ENCODE measurements at regions not wholly inside any gene's neighbourhood (a gene's known extent, or its start where the extent isn't known, plus 50 kb on each side); places are given as distances from the start of the nearest gene placed in this dataset.
"Not testable (repeated sequence)": the region's sequence is repeated elsewhere in the genome, so short reads cannot be mapped to it uniquely, and the experiment has no call there.

DNA sequence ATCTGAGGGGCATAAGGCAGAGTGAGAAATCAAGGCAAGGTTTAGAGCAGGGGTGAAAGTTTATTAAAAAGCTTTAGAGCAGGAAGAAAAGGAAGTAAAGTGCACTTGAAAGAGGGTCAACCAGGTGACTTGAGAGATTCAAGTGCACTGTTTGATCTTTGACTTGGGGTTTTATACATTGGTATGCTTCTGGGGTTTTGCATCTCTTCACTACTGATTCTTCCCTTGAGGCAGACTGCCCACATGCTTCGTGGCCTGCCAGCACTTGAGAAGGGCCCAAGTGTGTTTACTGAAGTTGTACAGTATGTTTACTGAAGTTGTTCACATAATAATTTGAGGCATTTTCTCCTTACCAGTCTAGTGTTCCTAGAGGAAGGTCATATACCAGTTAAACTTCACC is 367.0 kb upstream of the UBE2E2 start:
- no peaks in the 10 kb centered on the region for H3K36me3 ChIP-seq (ENCODE audit: control insufficient read depth, insufficient read depth, low read length)
- TF ChIP-seq, protein P1, sequence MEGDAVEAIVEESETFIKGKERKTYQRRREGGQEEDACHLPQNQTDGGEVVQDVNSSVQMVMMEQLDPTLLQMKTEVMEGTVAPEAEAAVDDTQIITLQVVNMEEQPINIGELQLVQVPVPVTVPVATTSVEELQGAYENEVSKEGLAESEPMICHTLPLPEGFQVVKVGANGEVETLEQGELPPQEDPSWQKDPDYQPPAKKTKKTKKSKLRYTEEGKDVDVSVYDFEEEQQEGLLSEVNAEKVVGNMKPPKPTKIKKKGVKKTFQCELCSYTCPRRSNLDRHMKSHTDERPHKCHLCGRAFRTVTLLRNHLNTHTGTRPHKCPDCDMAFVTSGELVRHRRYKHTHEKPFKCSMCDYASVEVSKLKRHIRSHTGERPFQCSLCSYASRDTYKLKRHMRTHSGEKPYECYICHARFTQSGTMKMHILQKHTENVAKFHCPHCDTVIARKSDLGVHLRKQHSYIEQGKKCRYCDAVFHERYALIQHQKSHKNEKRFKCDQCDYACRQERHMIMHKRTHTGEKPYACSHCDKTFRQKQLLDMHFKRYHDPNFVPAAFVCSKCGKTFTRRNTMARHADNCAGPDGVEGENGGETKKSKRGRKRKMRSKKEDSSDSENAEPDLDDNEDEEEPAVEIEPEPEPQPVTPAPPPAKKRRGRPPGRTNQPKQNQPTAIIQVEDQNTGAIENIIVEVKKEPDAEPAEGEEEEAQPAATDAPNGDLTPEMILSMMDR (IDR thresholded peaks at IDR 0.05; ENCODE audit: insufficient read depth, low read length, poor library complexity, severe bottlenecking): no peak
- DNase-seq (ENCODE audit: extremely low read depth, insufficient read length): no peak

DNA sequence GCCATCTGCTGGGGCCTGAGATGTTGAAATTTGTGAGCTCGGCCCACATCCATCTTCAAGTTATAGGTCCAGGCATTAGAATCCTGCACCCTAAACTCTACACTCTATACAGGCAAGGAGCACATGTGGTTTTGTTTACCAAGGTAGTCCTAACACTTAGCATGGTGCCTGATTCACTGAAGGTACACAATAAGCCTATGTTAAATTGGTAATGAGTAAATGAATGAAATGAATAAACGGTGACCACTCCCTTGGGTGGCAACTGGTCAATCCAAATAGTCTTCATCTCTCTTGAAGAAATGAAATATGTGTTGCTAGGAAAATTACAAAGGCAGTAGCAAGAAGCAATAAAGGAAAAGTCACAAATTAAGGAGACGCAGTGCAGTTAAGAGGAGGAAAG is 359.3 kb upstream of the UBE2E2 start:
- TF ChIP-seq, protein P1 (IDR thresholded peaks at IDR 0.05; ENCODE audit: insufficient read depth, low read length, poor library complexity, severe bottlenecking): no peak
- DNase-seq (ENCODE audit: extremely low read depth, insufficient read length): no peak
- no peak overlapping the region for H3K4me3 ChIP-seq (replicated peaks; ENCODE audit: low read depth, low read length)
- H3K27me3 ChIP-seq (replicated peaks; ENCODE audit: control insufficient read depth, insufficient read depth, low read length): no peaks in the 10 kb centered on the region; the same call in 1 of the 2 replicates
- no peaks in the 10 kb centered on the region for H3K36me3 ChIP-seq (ENCODE audit: control insufficient read depth, insufficient read depth, low read length)

More for the DNA sequence above, 367.0 kb upstream of the UBE2E2 start:
- Histone ChIP-seq H3K27me3 (replicated peaks; ENCODE audit: control insufficient read depth, insufficient read depth, low read length) (no peaks in the 10 kb centered on the region), H3K4me3 (replicated peaks; ENCODE audit: low read depth, low read length) (no peak overlapping the region)

DNA sequence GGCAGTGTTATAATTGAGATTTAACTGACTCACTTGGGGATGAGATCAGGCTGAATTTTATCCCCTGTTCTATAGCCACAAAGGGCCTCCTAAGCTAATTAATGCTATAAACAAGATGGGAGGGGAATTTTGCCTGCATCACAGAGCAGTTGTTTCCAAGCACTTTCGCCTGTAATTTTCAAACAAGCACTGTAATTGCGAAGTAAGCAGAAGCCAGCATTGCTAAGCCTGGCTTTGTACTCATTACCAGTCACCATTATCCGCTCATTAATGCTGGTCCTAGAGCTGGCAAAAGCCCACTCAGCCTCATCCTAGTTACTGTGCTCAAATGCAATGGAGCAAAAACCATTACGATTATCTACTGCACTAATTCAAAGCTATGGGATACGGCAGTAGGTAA is 356.6 kb upstream of the UBE2E2 start:
- H3K27me3 ChIP-seq (replicated peaks; ENCODE audit: control insufficient read depth, insufficient read depth, low read length): no peaks in the 10 kb centered on the region; the same call in 1 of the 2 replicates
- DNase-seq (ENCODE audit: extremely low read depth, insufficient read length): no peak
- TF ChIP-seq, protein P1 (IDR thresholded peaks at IDR 0.05; ENCODE audit: insufficient read depth, low read length, poor library complexity, severe bottlenecking): no peak
- no peak overlapping the region for H3K4me3 ChIP-seq (replicated peaks; ENCODE audit: low read depth, low read length)
- H3K36me3 ChIP-seq (ENCODE audit: control insufficient read depth, insufficient read depth, low read length): no peaks in the 10 kb centered on the region

DNA sequence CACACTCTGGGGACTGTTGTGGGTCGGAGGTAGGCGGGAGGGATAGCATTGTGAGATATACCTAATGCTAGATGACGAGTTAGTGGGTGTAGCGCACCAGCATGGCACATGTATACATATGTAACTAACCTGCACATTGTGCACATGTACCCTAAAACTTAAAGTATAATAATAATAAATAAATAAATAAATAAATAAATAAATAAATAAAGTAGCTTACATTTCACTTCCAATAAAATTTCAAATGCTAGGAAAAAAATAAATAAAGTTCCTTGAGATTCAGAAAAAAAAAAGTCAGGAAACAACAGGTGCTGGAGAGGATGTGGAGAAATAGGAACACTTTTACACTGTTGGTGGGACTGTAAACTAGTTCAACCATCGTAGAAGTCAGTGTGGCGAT is 353.5 kb upstream of the UBE2E2 start:
- H3K36me3 ChIP-seq (ENCODE audit: control insufficient read depth, insufficient read depth, low read length); H3K4me3 ChIP-seq (replicated peaks; ENCODE audit: low read depth, low read length); DNase-seq (ENCODE audit: extremely low read depth, insufficient read length); H3K27me3 ChIP-seq (replicated peaks; ENCODE audit: control insufficient read depth, insufficient read depth, low read length): not testable (repeated sequence)

DNA sequence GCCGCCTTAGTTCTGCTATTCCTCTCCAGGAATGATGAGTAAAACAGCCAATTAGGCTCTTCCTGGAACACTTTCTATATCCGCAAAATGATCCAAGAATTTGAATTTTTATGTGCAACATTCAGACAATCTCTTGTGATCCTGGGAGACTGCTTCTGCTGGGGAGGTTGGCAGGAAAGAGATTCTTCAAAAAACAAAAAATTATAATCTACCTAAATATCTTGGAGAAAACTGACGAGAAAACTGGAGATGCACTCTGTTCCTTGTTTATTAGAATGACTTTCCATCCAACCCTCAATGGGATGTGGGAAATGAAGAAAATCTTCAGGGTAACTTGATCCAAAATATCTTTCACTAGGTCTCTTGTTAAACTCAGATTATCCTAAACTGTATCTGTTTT is 346.3 kb upstream of the UBE2E2 start:
- Histone ChIP-seq H3K4me3 (replicated peaks; ENCODE audit: low read depth, low read length) (no peak overlapping the region), H3K27me3 (replicated peaks; ENCODE audit: control insufficient read depth, insufficient read depth, low read length) (no peaks in the 10 kb centered on the region), H3K36me3 (ENCODE audit: control insufficient read depth, insufficient read depth, low read length) (no peaks in the 10 kb centered on the region)
- TF ChIP-seq, protein P1 (IDR thresholded peaks at IDR 0.05; ENCODE audit: insufficient read depth, low read length, poor library complexity, severe bottlenecking): no peak
- DNase-seq (ENCODE audit: extremely low read depth, insufficient read length): no peak

DNA sequence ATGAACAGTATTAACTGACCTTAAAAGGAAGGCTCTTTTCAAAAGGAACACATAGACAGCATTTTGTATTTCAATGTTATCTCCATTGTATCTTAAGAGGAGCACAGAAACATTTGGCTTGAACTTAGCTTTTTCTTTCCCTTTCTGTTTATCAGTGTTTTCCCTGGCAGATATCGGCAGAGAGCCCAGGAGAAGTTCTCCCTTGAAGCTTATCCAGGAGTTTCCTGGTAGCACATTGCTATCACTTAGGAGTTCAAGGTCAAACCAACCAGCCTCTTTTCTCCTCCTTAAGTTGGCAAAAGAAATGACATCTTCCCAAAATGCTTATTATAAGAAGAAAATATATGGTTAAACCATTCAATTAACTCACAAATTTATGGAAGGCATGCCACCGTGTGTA is 344.6 kb upstream of the UBE2E2 start:
- TF ChIP-seq, protein P1 (IDR thresholded peaks at IDR 0.05; ENCODE audit: insufficient read depth, low read length, poor library complexity, severe bottlenecking): no peak
- H3K36me3 ChIP-seq (ENCODE audit: control insufficient read depth, insufficient read depth, low read length): no peaks in the 10 kb centered on the region
- no peak for DNase-seq (ENCODE audit: extremely low read depth, insufficient read length)
- no peaks in the 10 kb centered on the region for H3K27me3 ChIP-seq (replicated peaks; ENCODE audit: control insufficient read depth, insufficient read depth, low read length)
- no peak overlapping the region for H3K4me3 ChIP-seq (replicated peaks; ENCODE audit: low read depth, low read length)
